Activated CD8-positive, alpha-beta memory T cell treated with anti-CD3 and anti-CD28 coated beads for 4 hours (primary cell): ENCODE measurements at regions not wholly inside any gene's neighbourhood (a gene's known extent, or its start where the extent isn't known, plus 50 kb on each side); places are given as distances from the start of the nearest gene placed in this dataset.
A peak's percentile ranks its signal among the peaks of the same experiment; 100 is the strongest.
"Not testable (repeated sequence)": the region's sequence is repeated elsewhere in the genome, so short reads cannot be mapped to it uniquely, and the experiment has no call there.

ENCODE experiments used
- DNase-seq, 2 donors: peaks; one replicate each; pipeline ENCODE4 v3.0.0-alpha.2; 2020; ENCODE audit warnings: low read depth in 2 of 2

- not testable (repeated sequence) for DNase-seq
Observed at GRCh38 chr20:25864963-25865714, 168.5 kb upstream of the ZNF337 start.

GRCh38 chr20:25864326-25864962 is 167.8 kb upstream of the ZNF337 start:
- DNase-seq = no peak

DNA sequence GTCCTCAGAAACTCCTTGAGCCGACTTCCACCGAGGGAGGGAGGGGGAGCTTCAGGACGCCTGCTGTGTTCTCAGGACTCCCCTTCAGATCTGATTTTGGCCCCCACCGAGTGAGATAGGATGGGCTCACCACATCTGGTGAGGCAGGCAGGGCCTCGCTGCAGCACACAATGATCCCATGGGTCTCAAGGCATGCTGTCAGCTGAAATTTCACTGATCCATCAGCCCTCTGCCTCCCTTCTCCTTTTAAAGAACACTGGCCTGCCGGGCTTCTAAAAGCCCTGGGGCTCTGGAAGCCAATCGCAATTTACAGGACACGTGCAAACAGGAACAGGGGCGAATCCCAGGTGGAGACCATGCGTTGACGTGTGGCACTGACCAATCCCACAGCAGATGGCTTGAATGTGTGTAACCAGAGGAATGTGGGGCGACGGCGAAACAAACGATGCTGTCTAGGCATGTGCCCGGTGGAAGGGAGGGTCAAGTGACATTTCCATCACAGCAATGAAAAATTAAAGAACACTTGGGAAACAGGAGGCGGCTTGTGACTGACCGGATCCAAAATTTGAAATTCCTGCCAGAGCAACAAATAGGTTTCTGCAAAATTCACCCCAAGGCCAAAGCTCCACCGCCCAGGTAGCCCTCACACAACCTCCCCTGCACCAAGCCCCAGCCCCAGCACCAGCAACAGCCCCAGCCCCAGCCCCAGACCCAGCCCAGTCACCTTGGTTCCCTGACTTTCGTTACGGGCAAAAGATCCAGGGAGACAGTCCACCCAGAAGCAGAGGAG is 167.1 kb upstream of the ZNF337 start:
- DNase-seq = no peak

GRCh38 chr20:25862967-25863530 is 166.4 kb upstream of the ZNF337 start:
- DNase-seq = peak; percentile 44 to 64

DNA sequence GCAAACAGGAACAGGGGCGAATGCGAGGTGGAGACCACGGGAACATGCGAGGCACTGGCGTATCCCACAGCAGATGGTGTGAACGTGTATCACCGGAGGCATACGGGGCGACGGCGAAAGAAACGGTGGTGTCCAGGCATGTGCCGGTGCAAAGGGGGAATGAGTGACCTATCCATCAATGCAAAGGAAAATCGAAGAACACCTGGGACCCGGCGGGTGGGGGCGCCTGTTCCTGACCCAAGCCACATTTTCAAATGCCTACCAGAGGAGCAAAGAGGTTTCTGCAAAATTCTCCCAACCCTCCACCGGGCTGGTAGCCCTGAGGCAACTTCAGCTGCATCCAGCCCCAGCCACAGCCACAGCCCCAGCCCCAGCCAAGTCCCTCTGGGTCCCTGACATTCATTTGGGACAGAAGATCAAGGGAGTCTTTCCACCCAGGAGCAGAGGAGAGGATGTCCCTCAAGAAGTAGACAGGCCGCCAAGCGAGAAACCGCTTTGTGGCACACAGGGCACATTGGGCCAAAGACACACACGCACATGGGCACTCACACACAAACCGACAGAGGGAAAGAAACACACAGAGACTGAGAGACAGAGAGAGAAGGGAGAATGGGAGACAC is 164.0 kb upstream of the ZNF337 start:
- no peak for DNase-seq

GRCh38 chr20:25859649-25860530 is 163.2 kb upstream of the ZNF337 start:
- DNase-seq = peak; percentile 36 to 66

- no peak for DNase-seq
Observed at GRCh38 chr20:25858495-25859425, 162.1 kb upstream of the ZNF337 start.

DNA sequence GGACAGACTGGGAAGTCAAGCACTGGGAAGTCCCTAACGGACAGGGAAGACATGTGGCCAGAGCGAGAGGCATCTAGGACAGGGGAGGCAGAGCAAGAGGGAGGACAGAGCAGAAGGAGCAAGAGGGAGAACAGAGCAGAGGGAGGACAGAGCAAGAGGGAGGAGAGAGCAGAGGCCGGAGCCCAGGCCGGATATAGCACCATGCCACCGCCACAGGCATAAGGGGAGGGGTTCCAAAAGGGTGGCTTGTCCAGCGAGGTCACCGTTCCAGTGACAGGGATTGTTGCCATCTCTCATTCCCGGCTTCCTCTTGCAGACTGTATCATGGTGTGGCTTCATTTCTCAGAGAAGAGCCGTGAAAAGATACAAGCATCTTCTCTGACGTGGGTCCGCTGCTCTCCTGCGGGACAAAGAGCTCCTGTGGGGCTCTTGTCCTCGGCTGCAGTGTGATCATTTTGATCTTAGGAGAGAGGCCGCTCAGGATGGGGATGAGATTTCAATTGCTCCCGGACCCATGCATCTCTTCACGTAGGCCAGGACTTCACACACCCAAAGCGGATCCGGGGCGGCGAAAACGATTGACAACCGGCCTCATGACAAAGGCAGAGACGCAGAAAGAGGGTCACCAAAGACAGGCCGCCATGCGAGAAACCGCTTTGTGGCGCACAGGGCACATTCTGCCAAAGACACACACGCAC is 160.6 kb upstream of the ZNF337 start:
- DNase-seq = not testable (repeated sequence)

- no peak for DNase-seq
Observed at GRCh38 chr20:25856256-25856884, 159.7 kb upstream of the ZNF337 start.

- not testable (repeated sequence) for DNase-seq
Observed at GRCh38 chr20:25855451-25856156, 159.0 kb upstream of the ZNF337 start.

DNA sequence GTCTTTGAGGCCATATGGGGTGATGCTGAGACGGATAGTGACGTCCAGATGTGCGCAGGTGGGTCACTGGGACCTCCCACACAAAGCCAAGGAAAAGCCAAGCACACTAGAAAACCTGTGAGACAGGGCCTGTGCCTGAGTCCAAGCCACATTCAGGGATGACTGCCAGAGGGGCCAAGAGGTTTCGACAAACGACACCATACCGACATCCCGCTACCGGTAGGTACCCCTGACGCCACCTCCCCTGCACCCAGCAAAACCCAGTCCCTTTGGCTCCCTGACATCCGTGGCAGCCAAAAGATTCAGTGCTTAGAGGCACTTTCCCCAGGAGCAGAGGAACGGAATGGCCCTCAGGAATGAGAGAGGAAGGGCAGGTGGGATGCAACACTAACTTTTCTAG is 158.0 kb upstream of the ZNF337 start:
- not testable (repeated sequence) for DNase-seq

DNA sequence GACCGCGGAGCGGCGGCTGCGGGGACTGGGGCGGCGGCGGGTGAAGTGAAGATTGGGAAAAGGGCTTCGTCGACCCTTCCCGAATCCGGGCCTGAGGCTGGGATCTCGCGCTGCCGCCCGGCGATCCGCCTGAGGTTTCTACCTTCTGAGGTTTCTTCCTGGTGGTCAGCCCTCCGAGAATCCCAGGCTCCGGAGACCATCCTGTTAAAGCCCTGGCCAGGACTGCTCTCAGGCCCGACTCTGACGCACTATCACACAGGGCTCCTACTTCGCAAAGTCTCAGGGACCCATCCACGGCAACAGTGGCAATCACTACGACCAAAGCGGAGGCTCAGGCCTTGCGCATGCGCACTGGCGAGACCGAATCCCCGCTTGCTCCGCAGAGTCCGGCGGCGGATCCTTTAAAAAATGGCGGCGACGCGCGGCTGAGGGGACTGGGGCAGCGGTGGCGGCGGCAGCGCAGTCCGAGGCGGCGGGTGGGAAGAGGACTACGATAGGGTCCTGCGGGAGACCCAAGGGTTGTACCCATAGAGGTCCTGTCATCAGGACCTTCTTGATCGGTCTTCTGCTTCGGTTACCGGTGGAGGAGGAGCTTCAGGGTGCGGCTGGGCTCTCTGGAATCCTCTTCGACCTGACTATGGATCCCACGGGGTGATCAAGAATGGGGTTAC is 157.2 kb upstream of the ZNF337 start:
- peak; percentile 48 to 75 for DNase-seq

- not testable (repeated sequence) for DNase-seq
Observed at GRCh38 chr20:25852968-25853717, 156.5 kb upstream of the ZNF337 start.

DNA sequence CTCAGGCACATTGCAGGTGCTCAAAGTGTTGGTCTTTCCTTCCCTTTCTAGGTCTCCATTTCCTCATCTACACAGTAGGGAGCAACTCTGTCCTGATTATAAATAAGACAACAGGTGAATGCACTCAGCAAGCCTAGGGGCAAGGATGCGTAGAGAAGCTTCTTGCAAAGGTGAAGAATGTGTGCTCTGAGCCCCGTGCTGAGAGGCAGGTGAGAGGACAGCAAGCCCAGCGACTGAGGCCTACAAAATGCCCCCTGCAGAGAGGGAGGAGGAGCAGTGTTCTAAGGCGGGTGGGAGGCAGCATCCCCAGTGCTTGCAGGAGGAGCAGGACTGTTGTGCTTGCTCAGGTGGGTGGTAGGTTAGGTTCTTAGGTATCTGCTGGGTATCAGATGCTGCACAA is 153.5 kb upstream of the ZNF337 start:
- DNase-seq = not testable (repeated sequence)

- no peak for DNase-seq
Observed at GRCh38 chr20:25848222-25848621, 151.6 kb upstream of the ZNF337 start.

DNA sequence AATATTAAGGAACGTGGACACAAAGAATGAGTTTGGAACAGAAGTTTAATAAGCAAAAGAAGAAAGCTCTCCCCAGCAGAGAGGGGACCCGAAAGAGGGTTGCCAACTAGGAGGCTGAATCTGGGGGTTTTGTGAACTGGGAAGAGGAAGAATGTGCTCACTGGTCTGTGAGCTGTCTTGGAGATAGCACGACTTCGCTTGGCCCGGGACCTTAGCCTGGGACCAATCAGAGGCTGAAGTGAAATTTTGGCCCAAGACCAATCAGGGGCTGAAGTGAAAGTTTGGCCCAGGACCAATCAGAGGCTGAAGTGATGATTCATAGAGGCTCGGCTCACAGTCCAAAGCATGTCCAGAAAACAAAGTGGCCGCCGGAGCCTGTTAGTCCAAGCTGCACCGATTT is 148.0 kb upstream of the ZNF337 start:
- DNase-seq = not testable (repeated sequence)

- not testable (repeated sequence) for DNase-seq
Observed at GRCh38 chr20:25813511-25813910, 116.9 kb upstream of the ZNF337 start.
